ENCODE measurements at regions not wholly inside any gene's neighbourhood (a gene's known extent, or its start where the extent isn't known, plus 50 kb on each side); places are given as distances from the start of the nearest gene placed in this dataset.

GRCh38 chr22:48258811-48259210, 1496.4 kb downstream of the TBC1D22A start:
- H3K4me3 ChIP-seq (ENCODE audit: control insufficient read depth in 1 of 2, extremely low read depth in 1 of 2, low read length in 1 of 2) = no peak overlapping the region
- H3K27ac ChIP-seq (ENCODE audit: low read length) = no peak overlapping the region
- H3K4me3 Mint-ChIP-seq = no peak overlapping the region
- DNase-seq (no peak), ATAC-seq (replicated peaks in 1 of 4) (no peak)
- H3K27ac Mint-ChIP-seq = no peak overlapping the region
- 82% methylated on average over 7 of the region's 8 CpGs for WGBS (ENCODE audit: insufficient coverage)
- CTCF ChIA-PET = no interaction called here
- no peaks in the 10 kb centered on the region for H3K36me3 ChIP-seq (ENCODE audit: control insufficient read depth in 2 of 2, extremely low read depth in 1 of 2, insufficient read depth in 1 of 2, low read length in 1 of 2)
- H3K4me1 ChIP-seq (ENCODE audit: control insufficient read depth in 1 of 2, extremely low read depth in 1 of 2, insufficient read depth in 2 of 2, low read length in 2 of 2) = peaks cover 0 to 8% of the 10 kb centered on the region in 2 experiments
- POLR2A ChIA-PET = no interaction called here
- H3K27me3 ChIP-seq (replicated peaks in 1 of 2; ENCODE audit: control insufficient read depth in 2 of 2, extremely low read depth in 1 of 2, insufficient read depth in 2 of 2, low read length in 1 of 2) = peaks cover 3 to 28% of the 10 kb centered on the region in 2 experiments
- no peaks in the 10 kb centered on the region for H3K36me3 Mint-ChIP-seq
- no peaks in the 10 kb centered on the region for H3K4me1 Mint-ChIP-seq
- peaks cover 2 to 15% of the 10 kb centered on the region in 2 donors for H3K27me3 Mint-ChIP-seq
- H3K9me3 Mint-ChIP-seq = no peaks in the 10 kb centered on the region
- H3K9me3 ChIP-seq = no peaks in the 10 kb centered on the region

DNA sequence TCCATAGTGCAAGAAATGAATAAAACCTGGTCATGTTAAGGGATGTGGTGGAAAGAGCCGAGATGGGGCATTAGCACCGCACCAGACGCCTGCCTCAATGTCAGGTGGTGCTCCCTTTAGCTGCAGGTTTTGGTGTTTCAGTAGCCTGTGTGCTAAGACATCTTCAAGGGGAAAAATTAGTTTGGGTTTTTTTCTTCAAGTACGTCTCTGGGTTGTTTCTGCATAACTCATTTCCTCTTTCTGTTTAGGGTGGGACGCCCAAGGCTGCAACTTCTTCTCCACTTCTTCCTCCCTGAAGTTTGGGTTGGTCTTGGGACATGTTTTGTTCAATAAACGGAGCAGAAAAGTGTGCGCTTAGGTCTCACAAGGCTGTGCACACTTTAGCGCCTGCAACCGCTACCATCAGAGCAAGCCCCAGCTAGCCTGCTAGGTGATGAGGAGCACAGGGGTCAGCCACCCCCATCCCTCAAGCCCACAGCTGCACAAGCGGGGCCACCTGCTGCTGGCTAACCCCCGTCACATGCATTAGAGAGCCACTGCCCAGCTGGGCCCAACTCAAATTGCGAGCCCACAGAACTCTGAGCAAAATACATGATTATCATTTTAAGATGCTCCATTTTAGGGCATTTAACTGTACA, 1495.7 kb downstream of the TBC1D22A start:
- CTCF ChIA-PET = interaction anchor here in 1 of 2 donors (0.6 kb wide), 1 partner anchor 39 kb away, joined by 3 read pairs; no protein-coding TSS in a partner anchor
- H3K27ac Mint-ChIP-seq = no peak overlapping the region
- POLR2A ChIA-PET = no interaction called here
- Histone ChIP-seq H3K9me3 (no peaks in the 10 kb centered on the region), H3K27ac (ENCODE audit: low read length) (no peak overlapping the region), H3K27me3 (replicated peaks in 1 of 2; ENCODE audit: control insufficient read depth in 2 of 2, extremely low read depth in 1 of 2, insufficient read depth in 2 of 2, low read length in 1 of 2) (peaks cover 3 to 29% of the 10 kb centered on the region in 2 experiments), H3K4me1 (ENCODE audit: control insufficient read depth in 1 of 2, extremely low read depth in 1 of 2, insufficient read depth in 2 of 2, low read length in 2 of 2) (peaks cover 0 to 8% of the 10 kb centered on the region in 2 experiments), H3K4me3 (ENCODE audit: control insufficient read depth in 1 of 2, extremely low read depth in 1 of 2, low read length in 1 of 2) (no peak overlapping the region), H3K36me3 (ENCODE audit: control insufficient read depth in 2 of 2, extremely low read depth in 1 of 2, insufficient read depth in 1 of 2, low read length in 1 of 2) (no peaks in the 10 kb centered on the region)
- no peak overlapping the region for H3K4me3 Mint-ChIP-seq
- WGBS (ENCODE audit: insufficient coverage) = 61% methylated on average over 8 of the region's 12 CpGs
- ATAC-seq (replicated peaks in 1 of 4) = no peak
- H3K27me3 Mint-ChIP-seq = peaks cover 5 to 17% of the 10 kb centered on the region in 2 donors
- H3K36me3 Mint-ChIP-seq = no peaks in the 10 kb centered on the region
- DNase-seq = no peak
- no peaks in the 10 kb centered on the region for H3K9me3 Mint-ChIP-seq
- H3K4me1 Mint-ChIP-seq = no peaks in the 10 kb centered on the region

GRCh38 chr22:48257685-48258055, 1495.2 kb downstream of the TBC1D22A start:
- H3K27ac ChIP-seq (ENCODE audit: low read length) = no peak overlapping the region
- DNase-seq = no peak
- no peaks in the 10 kb centered on the region for H3K36me3 ChIP-seq (ENCODE audit: control insufficient read depth in 2 of 2, extremely low read depth in 1 of 2, insufficient read depth in 1 of 2, low read length in 1 of 2)
- H3K27ac Mint-ChIP-seq = no peak overlapping the region
- no peaks in the 10 kb centered on the region for H3K9me3 ChIP-seq
- H3K27me3 Mint-ChIP-seq = peaks cover 5 to 15% of the 10 kb centered on the region in 2 donors
- no CpG with 5 or more reads among the region's 7 CpGs for WGBS (ENCODE audit: insufficient coverage)
- peaks cover 3 to 24% of the 10 kb centered on the region in 2 experiments for H3K27me3 ChIP-seq (replicated peaks in 1 of 2; ENCODE audit: control insufficient read depth in 2 of 2, extremely low read depth in 1 of 2, insufficient read depth in 2 of 2, low read length in 1 of 2)
- POLR2A ChIA-PET = no interaction called here
- H3K4me1 Mint-ChIP-seq = no peaks in the 10 kb centered on the region
- H3K36me3 Mint-ChIP-seq = no peaks in the 10 kb centered on the region
- no peak overlapping the region for H3K4me3 Mint-ChIP-seq
- no peak overlapping the region for H3K4me3 ChIP-seq (ENCODE audit: control insufficient read depth in 1 of 2, extremely low read depth in 1 of 2, low read length in 1 of 2)
- H3K4me1 ChIP-seq (ENCODE audit: control insufficient read depth in 1 of 2, extremely low read depth in 1 of 2, insufficient read depth in 2 of 2, low read length in 2 of 2) = peaks cover 0 to 8% of the 10 kb centered on the region in 2 experiments
- no peaks in the 10 kb centered on the region for H3K9me3 Mint-ChIP-seq
- CTCF ChIA-PET = interaction anchor here in 1 of 2 donors (0.6 kb wide), 1 partner anchor 40 kb away, joined by 3 read pairs; no protein-coding TSS in a partner anchor
- no peak for ATAC-seq (replicated peaks in 1 of 4)

GRCh38 chr22:48256776-48257684, 1494.6 kb downstream of the TBC1D22A start:
- Histone ChIP-seq H3K4me1 (ENCODE audit: control insufficient read depth in 1 of 2, extremely low read depth in 1 of 2, insufficient read depth in 2 of 2, low read length in 2 of 2) (peaks cover 0 to 8% of the 10 kb centered on the region in 2 experiments), H3K4me3 (ENCODE audit: control insufficient read depth in 1 of 2, extremely low read depth in 1 of 2, low read length in 1 of 2) (no peak overlapping the region), H3K27me3 (replicated peaks in 1 of 2; ENCODE audit: control insufficient read depth in 2 of 2, extremely low read depth in 1 of 2, insufficient read depth in 2 of 2, low read length in 1 of 2) (peaks cover 3 to 20% of the 10 kb centered on the region in 2 experiments), H3K9me3 (no peaks in the 10 kb centered on the region), H3K27ac (ENCODE audit: low read length) (no peak overlapping the region), H3K36me3 (ENCODE audit: control insufficient read depth in 2 of 2, extremely low read depth in 1 of 2, insufficient read depth in 1 of 2, low read length in 1 of 2) (no peaks in the 10 kb centered on the region)
- ATAC-seq (replicated peaks in 1 of 4) (no peak), DNase-seq (no peak)
- ChIA-PET CTCF (no interaction called here), POLR2A (no interaction called here)
- Mint-ChIP-seq H3K9me3 (no peaks in the 10 kb centered on the region), H3K27ac (no peak overlapping the region), H3K4me1 (no peaks in the 10 kb centered on the region), H3K27me3 (peaks cover 5 to 15% of the 10 kb centered on the region in 2 donors), H3K4me3 (no peak overlapping the region), H3K36me3 (no peaks in the 10 kb centered on the region)
- 85% methylated on average over 15 of the region's 21 CpGs for WGBS (ENCODE audit: insufficient coverage)

GRCh38 chr22:48256041-48256739, 1493.7 kb downstream of the TBC1D22A start:
- WGBS (ENCODE audit: insufficient coverage) = 61% methylated on average over 13 of the region's 17 CpGs
- ChIA-PET POLR2A (no interaction called here), CTCF (no interaction called here)
- no peak overlapping the region for H3K27ac ChIP-seq (ENCODE audit: low read length)
- no peak for ATAC-seq (replicated peaks in 1 of 4)
- peaks cover 0 to 8% of the 10 kb centered on the region in 2 experiments for H3K4me1 ChIP-seq (ENCODE audit: control insufficient read depth in 1 of 2, extremely low read depth in 1 of 2, insufficient read depth in 2 of 2, low read length in 2 of 2)
- no peaks in the 10 kb centered on the region for H3K4me1 Mint-ChIP-seq
- peaks cover 3 to 20% of the 10 kb centered on the region in 2 experiments for H3K27me3 ChIP-seq (replicated peaks in 1 of 2; ENCODE audit: control insufficient read depth in 2 of 2, extremely low read depth in 1 of 2, insufficient read depth in 2 of 2, low read length in 1 of 2)
- H3K9me3 ChIP-seq = no peaks in the 10 kb centered on the region
- H3K4me3 Mint-ChIP-seq = no peak overlapping the region
- H3K27ac Mint-ChIP-seq = no peak overlapping the region
- DNase-seq = no peak
- H3K27me3 Mint-ChIP-seq = peaks cover 8 to 23% of the 10 kb centered on the region in 2 donors
- no peaks in the 10 kb centered on the region for H3K36me3 Mint-ChIP-seq
- no peak overlapping the region for H3K4me3 ChIP-seq (ENCODE audit: control insufficient read depth in 1 of 2, extremely low read depth in 1 of 2, low read length in 1 of 2)
- H3K9me3 Mint-ChIP-seq = no peaks in the 10 kb centered on the region
- H3K36me3 ChIP-seq (ENCODE audit: control insufficient read depth in 2 of 2, extremely low read depth in 1 of 2, insufficient read depth in 1 of 2, low read length in 1 of 2) = no peaks in the 10 kb centered on the region

DNA sequence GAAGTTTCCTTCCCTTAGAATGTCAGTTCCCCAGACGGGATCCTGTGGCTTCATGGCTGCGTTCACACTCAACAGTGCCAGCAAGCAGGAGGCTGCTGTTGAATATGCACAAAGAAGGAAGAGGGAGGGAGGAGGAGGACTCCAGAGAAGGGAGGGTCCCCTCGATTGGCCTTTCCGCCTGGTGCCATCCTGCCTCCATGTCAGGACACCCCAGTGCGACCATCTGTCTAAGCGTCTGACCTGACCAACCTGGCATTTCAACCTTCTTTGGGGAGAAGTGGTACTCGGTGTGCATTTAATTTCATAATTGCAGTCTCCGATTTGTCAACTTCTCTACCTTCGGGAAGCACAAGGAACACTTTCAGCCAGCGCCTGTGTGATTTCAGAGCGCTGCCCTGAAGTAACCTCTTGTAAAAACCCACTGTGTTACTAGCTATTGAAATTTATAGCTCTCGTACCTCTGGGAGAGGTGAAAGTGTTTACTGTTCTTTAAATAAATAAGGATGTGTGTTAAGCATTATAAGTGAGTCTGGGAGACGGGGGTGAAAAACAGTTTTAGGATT, 1491.9 kb downstream of the TBC1D22A start:
- peaks cover 3 to 33% of the 10 kb centered on the region in 2 experiments for H3K27me3 ChIP-seq (replicated peaks in 1 of 2; ENCODE audit: control insufficient read depth in 2 of 2, extremely low read depth in 1 of 2, insufficient read depth in 2 of 2, low read length in 1 of 2)
- Mint-ChIP-seq H3K4me3 (no peak overlapping the region), H3K4me1 (no peaks in the 10 kb centered on the region), H3K27ac (no peak overlapping the region), H3K9me3 (no peaks in the 10 kb centered on the region), H3K27me3 (peaks cover 13 to 31% of the 10 kb centered on the region in 2 donors), H3K36me3 (no peaks in the 10 kb centered on the region)
- H3K27ac ChIP-seq (ENCODE audit: low read length) = no peak overlapping the region
- CTCF ChIA-PET = no interaction called here
- WGBS (ENCODE audit: insufficient coverage) = 24% methylated on average over 6 of the region's 13 CpGs
- H3K4me1 ChIP-seq (ENCODE audit: control insufficient read depth in 1 of 2, extremely low read depth in 1 of 2, insufficient read depth in 2 of 2, low read length in 2 of 2) = peaks cover 0 to 8% of the 10 kb centered on the region in 2 experiments
- no peaks in the 10 kb centered on the region for H3K9me3 ChIP-seq
- no peak for ATAC-seq (replicated peaks in 1 of 4)
- no peaks in the 10 kb centered on the region for H3K36me3 ChIP-seq (ENCODE audit: control insufficient read depth in 2 of 2, extremely low read depth in 1 of 2, insufficient read depth in 1 of 2, low read length in 1 of 2)
- POLR2A ChIA-PET = no interaction called here
- no peak overlapping the region for H3K4me3 ChIP-seq (ENCODE audit: control insufficient read depth in 1 of 2, extremely low read depth in 1 of 2, low read length in 1 of 2)
- DNase-seq = no peak

All from T-cell (primary cell).